OCI-LY3 (cell line): ENCODE measurements at regions not wholly inside any gene's neighbourhood (a gene's known extent, or its start where the extent isn't known, plus 50 kb on each side); places are given as distances from the start of the nearest gene placed in this dataset.

Experiments
- H2AFZ ChIP-seq: fragments of 200-600, 300-600 bp; shearing (Covaris generic); 2 replicates; pipeline ENCODE4 v1.6.0; 2014; ENCODE audit warnings: antibody characterized with exemption, low read depth, low read length
- H3K27ac ChIP-seq: fragments of 200-600, 300-600 bp; sonication (generic); 2 replicates; pipeline ENCODE4 v1.5.1; 2014; ENCODE audit warnings: mild to moderate bottlenecking, low read length, moderate library complexity, mixed read lengths
- H3K27me3 ChIP-seq: fragments of 200-600, 300-600 bp; sonication (generic); 2 replicates; pipeline ENCODE4 v1.6.1; 2014; ENCODE audit warnings: low read depth, low read length, mixed read lengths
- H3K36me3 ChIP-seq: fragments of 200-600, 300-600 bp; sonication (generic); replicated peaks from 2 replicates; pipeline ENCODE3; 2014; ENCODE audit warnings: low read depth, low read length, mixed read lengths
- H3K4me1 ChIP-seq: fragments of 300-600, 200-600 bp; sonication (generic); 2 replicates; pipeline ENCODE4 v1.6.1; 2014; ENCODE audit warnings: low read length, mixed read lengths
- H3K4me2 ChIP-seq: fragments of 200-600, 300-600 bp; sonication (generic); 2 replicates; pipeline ENCODE4 v1.6.1; 2014; ENCODE audit warnings: low read length, mixed read lengths
- H3K4me3 ChIP-seq: fragments of 300-600, 200-600 bp; sonication (generic); 2 replicates; pipeline ENCODE4 v1.5.1; 2014; ENCODE audit warnings: antibody characterized with exemption, mild to moderate bottlenecking, low read length, moderate library complexity
- H3K79me2 ChIP-seq: fragments of 300-600, 200-600 bp; shearing (Covaris generic); 2 replicates; pipeline ENCODE4 v1.6.1; 2014; ENCODE audit warnings: mild to moderate bottlenecking, low read length, mixed read lengths
- H3K9ac ChIP-seq: fragments of 300-600, 200-600 bp; shearing (Covaris generic); 2 replicates; pipeline ENCODE4 v1.6.0; 2014; ENCODE audit warnings: mild to moderate bottlenecking, low read length, moderate library complexity
- H3K9me3 ChIP-seq: fragments of 200-600, 300-600 bp; shearing (Covaris generic); 2 replicates; pipeline ENCODE4 v1.6.1; 2014; ENCODE audit warnings: low read length, mixed read lengths; ENCODE audit not compliant: insufficient read depth
- H4K20me1 ChIP-seq: fragments of 200-600, 300-600 bp; sonication (generic); 2 replicates; pipeline ENCODE4 v1.6.1; 2016; ENCODE audit warnings: low read length, mixed read lengths; ENCODE audit not compliant: insufficient read depth
- EZH2phosphoT487 ChIP-seq: fragments of 200-600 bp; shearing (Covaris generic); IDR thresholded peaks from 2 replicates; pipeline ENCODE4 v1.6.1; 2018; ENCODE audit warnings: antibody characterized with exemption, mixed run types, low read depth
- TF ChIP-seq, protein P1 (sequence below): fragments of 200-600, 300-600 bp; sonication (generic); IDR thresholded peaks from 2 replicates; pipeline ENCODE4 v1.5.1; 2014; ENCODE audit warnings: antibody characterized with exemption, low read length, low read depth

DNA sequence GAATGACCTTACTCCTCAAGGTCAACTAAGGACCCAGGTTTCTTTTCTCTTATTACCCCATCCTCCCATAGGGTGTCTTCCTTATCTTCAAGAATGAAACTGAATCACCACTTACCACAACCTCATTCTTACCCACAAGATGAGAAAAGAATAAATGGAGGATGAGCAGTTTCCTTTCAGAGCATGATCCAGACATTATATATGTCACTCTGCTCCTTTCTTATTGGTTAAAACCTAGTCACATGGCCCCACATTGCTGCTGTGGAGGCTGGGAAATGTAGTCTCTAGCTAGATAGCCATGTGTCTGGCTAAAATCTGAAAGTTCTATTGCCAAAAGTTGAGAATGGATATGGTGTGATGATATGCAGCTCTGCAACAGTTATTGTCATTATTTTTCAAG is 62.4 kb upstream of the RAI2 start:
- H3K36me3 ChIP-seq, result no peaks in the 10 kb centered on the region

DNA sequence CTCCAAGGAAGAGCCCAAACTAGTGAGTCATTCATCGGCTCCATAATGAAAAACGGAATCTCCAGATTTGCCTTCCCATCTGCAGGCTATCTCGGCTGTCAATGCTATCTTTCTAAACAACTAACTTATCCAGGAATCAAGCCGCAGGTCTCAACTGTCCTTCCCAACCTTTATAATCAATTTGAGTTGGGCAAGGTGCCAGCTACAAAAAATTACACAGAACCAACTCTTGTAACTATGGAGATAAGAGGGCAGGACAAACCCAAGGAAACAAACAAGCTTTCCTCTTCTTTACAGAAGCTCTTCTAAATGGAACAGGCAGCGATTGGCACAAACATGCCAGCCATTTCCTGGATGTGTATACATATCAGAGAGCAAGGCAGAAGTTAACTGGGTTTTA is 61.2 kb upstream of the RAI2 start:
- H3K36me3 ChIP-seq, result no peaks in the 10 kb centered on the region
- no peak overlapping the region for H3K4me2 ChIP-seq
- TF ChIP-seq, protein P1, sequence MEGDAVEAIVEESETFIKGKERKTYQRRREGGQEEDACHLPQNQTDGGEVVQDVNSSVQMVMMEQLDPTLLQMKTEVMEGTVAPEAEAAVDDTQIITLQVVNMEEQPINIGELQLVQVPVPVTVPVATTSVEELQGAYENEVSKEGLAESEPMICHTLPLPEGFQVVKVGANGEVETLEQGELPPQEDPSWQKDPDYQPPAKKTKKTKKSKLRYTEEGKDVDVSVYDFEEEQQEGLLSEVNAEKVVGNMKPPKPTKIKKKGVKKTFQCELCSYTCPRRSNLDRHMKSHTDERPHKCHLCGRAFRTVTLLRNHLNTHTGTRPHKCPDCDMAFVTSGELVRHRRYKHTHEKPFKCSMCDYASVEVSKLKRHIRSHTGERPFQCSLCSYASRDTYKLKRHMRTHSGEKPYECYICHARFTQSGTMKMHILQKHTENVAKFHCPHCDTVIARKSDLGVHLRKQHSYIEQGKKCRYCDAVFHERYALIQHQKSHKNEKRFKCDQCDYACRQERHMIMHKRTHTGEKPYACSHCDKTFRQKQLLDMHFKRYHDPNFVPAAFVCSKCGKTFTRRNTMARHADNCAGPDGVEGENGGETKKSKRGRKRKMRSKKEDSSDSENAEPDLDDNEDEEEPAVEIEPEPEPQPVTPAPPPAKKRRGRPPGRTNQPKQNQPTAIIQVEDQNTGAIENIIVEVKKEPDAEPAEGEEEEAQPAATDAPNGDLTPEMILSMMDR, result no peak
- H3K9me3 ChIP-seq, result no peaks in the 10 kb centered on the region
- no peaks in the 10 kb centered on the region for H3K79me2 ChIP-seq
- no peak overlapping the region for H3K9ac ChIP-seq
- H3K27ac ChIP-seq, result no peak overlapping the region
- H4K20me1 ChIP-seq, result no peaks in the 10 kb centered on the region
- H3K4me3 ChIP-seq, result no peak overlapping the region
- H2AFZ ChIP-seq, result no peak overlapping the region
- no peaks in the 10 kb centered on the region for H3K27me3 ChIP-seq
- no peaks in the 10 kb centered on the region for H3K4me1 ChIP-seq

More for the DNA sequence above, 62.4 kb upstream of the RAI2 start:
- H3K4me1 ChIP-seq, result no peaks in the 10 kb centered on the region
- H3K9me3 ChIP-seq, result no peaks in the 10 kb centered on the region
- H3K79me2 ChIP-seq, result no peaks in the 10 kb centered on the region
- H3K4me3 ChIP-seq, result no peak overlapping the region
- no peak overlapping the region for H2AFZ ChIP-seq
- no peaks in the 10 kb centered on the region for H3K27me3 ChIP-seq
- no peaks in the 10 kb centered on the region for H4K20me1 ChIP-seq
- no peak overlapping the region for H3K4me2 ChIP-seq
- no peak overlapping the region for H3K9ac ChIP-seq
- TF ChIP-seq, protein P1, result no peak
- TF ChIP-seq EZH2phosphoT487, result no peak
- H3K27ac ChIP-seq, result no peak overlapping the region

DNA sequence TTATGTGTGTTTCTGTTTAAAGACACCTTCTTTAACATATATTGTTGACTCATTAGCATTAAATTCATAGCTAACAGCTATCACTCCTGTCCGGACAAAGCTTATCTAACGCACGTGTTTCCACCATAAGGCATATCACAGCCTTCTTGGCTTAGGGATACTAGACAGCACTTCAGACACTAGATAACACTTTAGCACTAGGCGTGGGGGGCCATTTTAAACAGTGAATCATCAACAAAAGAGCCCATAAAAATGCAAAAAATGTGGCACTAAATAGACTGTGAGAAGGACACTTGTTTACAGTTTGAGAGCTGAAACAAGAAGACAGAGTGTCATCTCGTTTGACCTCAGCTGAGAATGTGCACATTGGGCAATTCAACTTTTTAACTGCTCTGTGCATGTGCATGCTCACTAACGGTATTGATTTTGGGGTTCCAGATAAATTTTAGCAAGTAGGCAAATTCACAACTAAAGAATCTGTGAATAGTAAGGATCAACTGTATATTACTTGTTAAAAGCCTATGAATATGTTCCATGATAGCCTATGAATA is 58.9 kb upstream of the RAI2 start:
- H3K4me2 ChIP-seq, result no peak overlapping the region
- TF ChIP-seq, protein P1, result no peak
- no peak for TF ChIP-seq EZH2phosphoT487
- H3K4me3 ChIP-seq, result no peak overlapping the region
- no peak overlapping the region for H3K9ac ChIP-seq
- H3K4me1 ChIP-seq, result no peaks in the 10 kb centered on the region
- no peaks in the 10 kb centered on the region for H3K27me3 ChIP-seq
- no peak overlapping the region for H3K27ac ChIP-seq
- no peaks in the 10 kb centered on the region for H3K9me3 ChIP-seq
- no peaks in the 10 kb centered on the region for H4K20me1 ChIP-seq
- H3K36me3 ChIP-seq, result no peaks in the 10 kb centered on the region
- no peak overlapping the region for H2AFZ ChIP-seq
- no peaks in the 10 kb centered on the region for H3K79me2 ChIP-seq

DNA sequence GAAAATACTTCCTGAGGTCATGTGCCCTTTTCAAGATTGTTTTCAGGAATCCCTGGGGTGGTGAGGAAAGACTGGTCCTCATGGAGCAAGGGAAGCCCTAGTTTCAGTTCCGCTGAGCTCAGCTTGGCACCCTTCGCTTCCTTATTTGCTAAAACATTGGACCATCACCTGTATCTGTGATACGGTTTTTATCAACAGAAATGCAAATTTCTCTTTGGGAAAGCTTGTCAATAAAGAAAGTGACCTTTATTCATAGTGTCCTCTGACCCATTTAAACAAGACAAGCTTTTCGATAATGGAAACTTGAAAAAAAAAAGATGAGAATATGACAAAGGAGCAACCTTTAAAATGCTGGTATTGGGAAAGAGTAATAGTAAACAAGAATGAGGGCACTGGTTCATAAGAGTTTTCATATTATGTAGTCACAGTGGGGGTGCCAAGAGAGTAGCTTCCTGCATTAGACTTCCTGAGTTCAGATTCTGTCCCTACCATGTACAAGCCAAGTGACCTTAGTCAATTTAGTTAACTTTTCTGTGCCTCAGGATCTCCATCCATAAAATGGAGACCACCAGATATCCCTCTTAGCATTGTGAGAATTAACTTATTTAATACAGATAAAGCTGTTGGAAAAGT is 57.0 kb upstream of the RAI2 start:
- no peaks in the 10 kb centered on the region for H3K36me3 ChIP-seq
- H3K79me2 ChIP-seq, result no peaks in the 10 kb centered on the region
- no peaks in the 10 kb centered on the region for H3K4me1 ChIP-seq
- H3K4me3 ChIP-seq, result no peak overlapping the region
- H2AFZ ChIP-seq, result no peak overlapping the region
- H4K20me1 ChIP-seq, result no peaks in the 10 kb centered on the region
- TF ChIP-seq, protein P1, result no peak
- no peak for TF ChIP-seq EZH2phosphoT487
- H3K27ac ChIP-seq, result no peak overlapping the region
- no peaks in the 10 kb centered on the region for H3K9me3 ChIP-seq
- H3K9ac ChIP-seq, result no peak overlapping the region
- H3K4me2 ChIP-seq, result no peak overlapping the region
- H3K27me3 ChIP-seq, result no peaks in the 10 kb centered on the region
